Choroid plexus epithelial cell (primary cell): ENCODE measurements at regions not wholly inside any gene's neighbourhood (a gene's known extent, or its start where the extent isn't known, plus 50 kb on each side); places are given as distances from the start of the nearest gene placed in this dataset.

Experiments used
- DNase-seq: peaks from one replicate; pipeline ENCODE4 v3.0.0-alpha.2; 2010; ENCODE audit warnings: low read depth
- H3K4me3 ChIP-seq: 2 replicates; pipeline ENCODE4 v1.5.1; 2011; ENCODE audit warnings: low read depth, mild to moderate bottlenecking, control low read depth, low read length, moderate library complexity
- TF ChIP-seq, protein P1 (sequence below): conservative IDR thresholded peaks from 2 replicates; pipeline ENCODE4 v1.5.1; 2011; ENCODE audit warnings: low read depth, mild to moderate bottlenecking, control low read depth, inconsistent platforms, low read length, moderate library complexity

DNA sequence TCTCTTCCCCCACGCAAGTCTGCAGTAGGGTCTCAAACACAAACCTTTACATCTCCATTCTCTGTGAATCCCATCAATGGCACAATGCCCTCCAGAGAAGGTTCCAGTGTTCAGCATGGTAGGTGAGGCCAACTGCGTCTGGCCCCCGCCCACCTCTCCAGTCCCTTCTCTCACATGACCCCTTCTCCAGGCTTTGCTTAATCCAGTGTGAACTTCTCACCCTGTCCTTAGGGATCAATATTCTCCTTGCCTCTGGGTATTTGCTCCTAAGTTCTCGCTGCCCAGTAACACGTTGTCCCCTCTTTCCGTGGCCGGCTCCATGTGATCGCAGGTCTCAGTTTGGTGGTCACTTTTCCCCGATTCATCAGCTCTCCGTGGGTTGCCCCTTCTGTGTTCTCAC lies 225.1 kb upstream of the PMEPA1 start:
- DNase-seq: no peak
- H3K4me3 ChIP-seq: no peak overlapping the region
- TF ChIP-seq, protein P1, sequence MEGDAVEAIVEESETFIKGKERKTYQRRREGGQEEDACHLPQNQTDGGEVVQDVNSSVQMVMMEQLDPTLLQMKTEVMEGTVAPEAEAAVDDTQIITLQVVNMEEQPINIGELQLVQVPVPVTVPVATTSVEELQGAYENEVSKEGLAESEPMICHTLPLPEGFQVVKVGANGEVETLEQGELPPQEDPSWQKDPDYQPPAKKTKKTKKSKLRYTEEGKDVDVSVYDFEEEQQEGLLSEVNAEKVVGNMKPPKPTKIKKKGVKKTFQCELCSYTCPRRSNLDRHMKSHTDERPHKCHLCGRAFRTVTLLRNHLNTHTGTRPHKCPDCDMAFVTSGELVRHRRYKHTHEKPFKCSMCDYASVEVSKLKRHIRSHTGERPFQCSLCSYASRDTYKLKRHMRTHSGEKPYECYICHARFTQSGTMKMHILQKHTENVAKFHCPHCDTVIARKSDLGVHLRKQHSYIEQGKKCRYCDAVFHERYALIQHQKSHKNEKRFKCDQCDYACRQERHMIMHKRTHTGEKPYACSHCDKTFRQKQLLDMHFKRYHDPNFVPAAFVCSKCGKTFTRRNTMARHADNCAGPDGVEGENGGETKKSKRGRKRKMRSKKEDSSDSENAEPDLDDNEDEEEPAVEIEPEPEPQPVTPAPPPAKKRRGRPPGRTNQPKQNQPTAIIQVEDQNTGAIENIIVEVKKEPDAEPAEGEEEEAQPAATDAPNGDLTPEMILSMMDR: no peak

DNA sequence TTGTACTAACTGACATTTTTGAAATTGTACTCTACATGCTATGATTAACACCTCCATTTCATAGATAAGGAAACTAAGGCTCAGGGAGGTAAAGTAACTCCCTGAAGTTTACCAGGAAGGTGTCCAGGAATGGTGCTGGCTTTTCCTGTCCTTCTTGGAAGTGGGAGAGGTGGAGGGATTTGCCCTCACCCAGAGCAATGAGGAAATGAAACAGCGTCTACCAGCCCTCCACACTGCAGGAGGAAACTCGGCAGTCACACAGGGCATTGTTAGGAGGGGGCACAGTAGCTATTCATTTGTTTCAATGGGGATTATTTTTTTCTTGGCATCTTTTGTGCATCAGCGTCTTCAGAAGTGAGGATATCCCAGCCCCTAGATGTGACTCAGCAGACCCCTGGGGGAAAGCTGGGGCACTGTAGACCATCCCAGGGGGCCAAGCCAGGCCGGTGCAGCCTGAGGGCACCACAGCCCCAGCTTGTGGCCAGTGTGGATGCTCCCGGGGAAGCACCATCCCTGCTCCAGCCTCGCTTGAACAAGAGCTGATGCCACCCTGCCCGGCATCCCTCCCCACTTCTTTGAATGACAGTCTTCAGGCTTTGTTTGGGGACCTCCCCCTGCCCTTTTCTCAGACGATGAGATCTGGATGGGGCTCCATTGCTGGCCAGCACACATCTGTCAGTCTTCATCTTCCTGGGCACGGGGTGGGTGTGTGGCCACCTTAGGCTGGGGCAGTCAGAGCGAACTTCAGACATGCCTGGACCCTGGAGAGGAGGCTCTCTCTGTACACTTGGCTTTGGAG lies 224.4 kb upstream of the PMEPA1 start:
- no peak overlapping the region for H3K4me3 ChIP-seq
- TF ChIP-seq, protein P1: no peak
- DNase-seq: no peak

DNA sequence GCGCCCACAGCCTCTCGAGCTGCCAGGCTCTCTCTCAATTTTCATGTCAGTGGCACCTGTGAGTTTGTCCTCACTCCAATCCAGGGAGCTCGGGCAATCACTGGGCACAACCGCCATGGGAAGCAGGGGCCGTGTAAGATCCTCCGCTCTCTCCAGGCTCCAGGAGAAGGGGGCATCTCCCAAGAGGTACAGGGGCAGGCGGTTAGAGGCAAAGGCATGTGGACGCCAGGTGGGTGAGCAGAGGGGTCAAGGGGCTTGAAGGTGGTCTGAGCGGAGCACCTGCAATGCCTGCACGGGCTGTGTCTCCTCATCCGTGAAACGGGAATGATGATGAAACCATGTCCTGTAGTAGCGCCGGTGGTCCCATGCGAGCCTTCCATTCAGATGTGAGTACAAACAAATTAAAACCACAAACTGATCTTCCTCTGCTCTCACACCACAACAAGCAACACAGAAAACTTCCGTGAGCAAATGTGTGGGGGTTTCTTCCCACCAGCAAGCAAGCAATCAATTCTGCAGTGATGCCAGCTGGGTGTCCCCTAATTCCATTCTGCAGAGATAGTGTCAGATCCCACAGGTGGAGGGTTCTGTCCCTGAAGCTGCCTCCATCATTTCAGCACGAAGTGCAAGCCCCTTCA lies 222.5 kb upstream of the PMEPA1 start:
- TF ChIP-seq, protein P1: no peak
- no peak for DNase-seq
- no peak overlapping the region for H3K4me3 ChIP-seq

DNA sequence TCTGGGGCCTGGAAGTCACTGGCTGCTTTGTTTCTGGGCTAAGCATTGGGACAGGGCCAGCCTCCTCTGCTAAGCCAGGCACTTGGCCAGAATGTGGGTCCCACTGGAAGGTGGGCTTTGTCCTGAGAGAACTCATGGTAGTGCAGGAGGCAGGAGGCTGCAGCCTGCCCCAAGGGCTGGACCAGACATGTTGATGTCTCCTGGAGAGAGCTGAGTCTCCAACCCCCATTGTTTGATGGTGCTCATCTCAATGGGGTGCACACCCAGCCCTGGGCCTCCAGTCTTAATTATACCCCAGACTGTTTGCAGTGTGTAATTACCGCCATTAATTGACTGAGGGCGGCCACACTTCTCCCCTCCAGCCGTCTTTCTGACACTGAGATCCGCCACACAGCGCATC lies 220.5 kb upstream of the PMEPA1 start:
- no peak overlapping the region for H3K4me3 ChIP-seq
- no peak for DNase-seq
- TF ChIP-seq, protein P1: no peak

DNA sequence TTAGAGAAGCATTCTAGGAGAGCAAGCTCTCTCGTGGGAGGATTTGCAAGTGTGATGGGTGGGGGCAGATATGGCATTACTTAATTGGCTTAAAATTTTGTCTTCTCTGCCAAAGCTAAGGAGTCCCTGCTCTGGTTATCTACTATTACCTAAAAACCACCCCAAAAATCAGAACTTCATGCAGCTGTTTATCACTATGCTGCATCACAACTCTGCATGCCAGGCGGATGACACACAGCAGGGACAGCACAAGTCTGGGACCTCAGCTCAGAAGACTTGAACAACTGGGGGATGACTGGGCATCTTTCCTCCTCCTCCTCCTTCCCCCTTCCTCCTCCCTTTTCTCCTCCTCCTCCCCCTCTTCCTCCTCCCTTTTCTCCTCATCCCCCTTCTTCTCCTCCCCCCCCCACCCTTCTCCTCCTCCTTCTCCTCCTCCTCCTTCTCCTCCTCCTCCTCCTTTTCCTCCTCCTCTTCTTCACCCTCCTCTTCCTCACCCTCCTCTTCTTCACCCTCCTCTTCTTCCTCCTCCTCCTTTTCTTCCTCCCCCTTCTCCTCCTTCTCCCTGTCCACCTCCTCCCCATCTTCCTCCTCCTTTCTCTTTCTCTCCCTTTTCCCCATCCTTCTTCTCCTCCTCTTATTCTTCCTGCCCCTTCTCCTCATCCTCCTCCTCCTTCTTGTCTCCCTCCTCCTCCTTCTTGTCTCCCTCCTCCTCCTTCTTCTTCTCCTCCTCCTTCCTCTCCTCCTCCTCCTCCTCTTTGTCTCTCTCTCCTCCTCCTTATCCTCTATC lies 218.6 kb upstream of the PMEPA1 start:
- H3K4me3 ChIP-seq: no peak overlapping the region
- TF ChIP-seq, protein P1: no peak
- DNase-seq: peak; percentile 5

DNA sequence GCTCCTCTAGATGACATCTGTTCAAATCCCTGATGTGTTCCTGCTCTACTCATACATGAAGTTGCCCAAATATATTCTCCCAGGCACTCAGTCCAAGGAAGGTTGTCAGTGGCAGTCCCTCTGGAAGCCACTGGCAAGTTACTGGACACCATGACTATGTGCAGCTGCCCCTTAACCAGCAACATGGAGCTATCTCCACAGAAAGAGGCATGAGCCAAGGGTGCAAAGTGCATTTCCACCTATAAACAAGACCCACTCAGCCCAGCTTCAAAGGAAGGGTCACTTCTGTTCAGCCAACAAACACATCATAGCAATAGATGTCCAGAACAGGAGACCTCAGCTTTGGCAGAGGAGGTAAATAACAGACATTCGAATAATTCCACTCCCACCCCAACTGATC lies 217.6 kb upstream of the PMEPA1 start:
- TF ChIP-seq, protein P1: no peak
- no peak overlapping the region for H3K4me3 ChIP-seq
- no peak for DNase-seq
